Mesenchymal stem cell (in vitro differentiated cells and primary cell): ENCODE measurements at regions not wholly inside any gene's neighbourhood (a gene's known extent, or its start where the extent isn't known, plus 50 kb on each side); places are given as distances from the start of the nearest gene placed in this dataset.

Source experiments
- DNase-seq: peaks from one replicate; pipeline ENCODE4 v3.0.0-alpha.2; 2013
- H2AFZ ChIP-seq: one replicate; pipeline ENCODE4 v1.6.1; 2013; ENCODE audit warnings: low read depth, mild to moderate bottlenecking, control low read depth, inconsistent platforms, low read length, moderate library complexity
- H2AK5ac ChIP-seq: 2 replicates; pipeline ENCODE4 v1.6.1; 2013; ENCODE audit warnings: low read length, moderate library complexity, mild to moderate bottlenecking, inconsistent platforms; ENCODE audit not compliant: severe bottlenecking
- H2BK120ac ChIP-seq: one replicate; pipeline ENCODE4 v1.6.1; 2013; ENCODE audit warnings: low read depth, mild to moderate bottlenecking, inconsistent platforms, low read length, moderate library complexity
- H2BK12ac ChIP-seq, 2 experiments: one replicate each; pipeline ENCODE4 v1.6.1; 2013; ENCODE audit warnings: inconsistent platforms in 2 of 2, low read length in 2 of 2, mild to moderate bottlenecking in 2 of 2, moderate library complexity in 2 of 2, control low read depth in 1 of 2
- H2BK15ac ChIP-seq: one replicate; pipeline ENCODE4 v1.6.1; 2013; ENCODE audit warnings: mild to moderate bottlenecking, low read depth, inconsistent platforms; ENCODE audit not compliant: poor library complexity, severe bottlenecking
- H2BK5ac ChIP-seq: 2 replicates; pipeline ENCODE4 v1.6.1; 2013; ENCODE audit warnings: low read depth, mild to moderate bottlenecking, low read length, control low read depth, inconsistent platforms; ENCODE audit not compliant: poor library complexity, severe bottlenecking
- H3K14ac ChIP-seq, 2 experiments: one replicate each; pipeline ENCODE4 v1.6.1; 2013; ENCODE audit warnings: inconsistent platforms in 2 of 2, low read length in 2 of 2, control low read depth in 1 of 2, mild to moderate bottlenecking in 1 of 2, moderate library complexity in 1 of 2
- H3K18ac ChIP-seq, 2 experiments: one replicate each; pipeline ENCODE4 v1.6.1; 2013; ENCODE audit warnings: inconsistent platforms in 2 of 2, low read length in 2 of 2, control low read depth in 1 of 2, low read depth in 1 of 2, mild to moderate bottlenecking in 1 of 2
- H3K23ac ChIP-seq, 2 experiments: one replicate each; pipeline ENCODE4 v1.6.1; 2013; ENCODE audit warnings: inconsistent platforms in 2 of 2, low read length in 2 of 2, mild to moderate bottlenecking in 2 of 2, moderate library complexity in 2 of 2, control low read depth in 1 of 2
- H3K27ac ChIP-seq: 2 replicates; pipeline ENCODE4 v1.5.1; 2013; ENCODE audit warnings: mild to moderate bottlenecking, moderate library complexity, low read length, control low read depth, inconsistent platforms; ENCODE audit not compliant: poor library complexity, severe bottlenecking
- H3K27me3 ChIP-seq, 2 experiments: 2 replicates each; pipeline versions ENCODE4 v1.6.1 to v1.7.0; 2013; ENCODE audit warnings: low read length in 2 of 2, mild to moderate bottlenecking in 2 of 2, moderate library complexity in 2 of 2, control low read depth in 1 of 2, inconsistent platforms in 1 of 2; ENCODE audit not compliant: control insufficient read depth in 1 of 2, insufficient read depth in 1 of 2
- H3K36me3 ChIP-seq, 2 experiments: 2 replicates each; pipeline versions ENCODE4 v1.6.1 to v1.7.0; 2013; ENCODE audit warnings: low read length in 2 of 2, control low read depth in 1 of 2, inconsistent platforms in 1 of 2, low read depth in 1 of 2, mild to moderate bottlenecking in 1 of 2; ENCODE audit not compliant: insufficient read depth in 2 of 2, control insufficient read depth in 1 of 2
- H3K4ac ChIP-seq, 2 experiments: one replicate each; pipeline ENCODE4 v1.6.1; 2013; ENCODE audit warnings: inconsistent platforms in 2 of 2, low read length in 2 of 2, mild to moderate bottlenecking in 2 of 2, moderate library complexity in 2 of 2, control low read depth in 1 of 2, low read depth in 1 of 2
- H3K4me1 ChIP-seq: 2 replicates; pipeline ENCODE4 v1.6.1; 2013; ENCODE audit warnings: low read depth, low read length, control low read depth; ENCODE audit not compliant: control insufficient read depth, insufficient read depth
- H3K4me2 ChIP-seq: 2 replicates; pipeline ENCODE4 v1.6.1; 2013; ENCODE audit warnings: low read length, mild to moderate bottlenecking, inconsistent platforms; ENCODE audit not compliant: poor library complexity, severe bottlenecking
- H3K4me3 ChIP-seq, 2 experiments: 2 replicates each; pipeline versions ENCODE4 v1.5.1 to v1.7.0; 2013; ENCODE audit warnings: low read length in 2 of 2, mild to moderate bottlenecking in 2 of 2, control low read depth in 1 of 2, low read depth in 1 of 2; ENCODE audit not compliant: insufficient read depth in 1 of 2
- H3K79me1 ChIP-seq: replicated peaks from 2 replicates; pipeline ENCODE4 v1.6.1; 2013; ENCODE audit warnings: mild to moderate bottlenecking, control low read depth, low read length, inconsistent platforms; ENCODE audit not compliant: poor library complexity, severe bottlenecking
- H3K9ac ChIP-seq: 2 replicates; pipeline ENCODE4 v1.7.0; 2013; ENCODE audit warnings: mild to moderate bottlenecking, low read length, moderate library complexity
- H3K9me3 ChIP-seq: 2 replicates; pipeline ENCODE4 v1.7.0; 2013; ENCODE audit warnings: mild to moderate bottlenecking, low read length; ENCODE audit not compliant: control insufficient read depth
- H4K8ac ChIP-seq: one replicate; pipeline ENCODE4 v1.6.1; 2013; ENCODE audit warnings: inconsistent platforms, mild to moderate bottlenecking, low read length, moderate library complexity
- H4K91ac ChIP-seq: one replicate; pipeline ENCODE4 v1.6.1; 2013; ENCODE audit warnings: mild to moderate bottlenecking, low read length, inconsistent platforms
- WGBS: methylation state at CpG from one replicate; pipeline ENCODE4 v1.1.7; 2013; ENCODE audit warnings: mixed read lengths; 5-methylcytosine and 5-hydroxymethylcytosine counted together

DNA sequence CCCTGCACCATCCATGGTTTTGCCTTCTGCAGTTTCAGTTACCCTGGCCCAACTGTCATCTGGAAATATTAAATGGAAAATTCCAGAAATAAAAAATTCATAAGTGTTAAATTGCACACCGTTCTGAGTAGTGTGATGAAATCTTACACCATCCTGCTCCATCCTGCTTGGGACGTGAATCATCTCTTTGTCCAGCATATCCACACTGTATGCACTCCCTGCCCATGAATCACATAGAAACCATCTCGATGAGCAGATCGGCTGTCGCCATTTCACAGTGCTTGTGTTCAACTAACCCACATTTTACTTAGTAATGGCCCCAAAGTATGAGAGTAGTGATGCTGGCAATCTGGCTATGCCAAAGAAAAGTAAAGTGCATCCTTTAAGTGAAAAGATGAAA, 105.9 kb upstream of the ID4 start:
- no peak overlapping the region for H3K4me3 ChIP-seq
- 83% methylated on average over 5 of the region's 5 CpGs for WGBS

DNA sequence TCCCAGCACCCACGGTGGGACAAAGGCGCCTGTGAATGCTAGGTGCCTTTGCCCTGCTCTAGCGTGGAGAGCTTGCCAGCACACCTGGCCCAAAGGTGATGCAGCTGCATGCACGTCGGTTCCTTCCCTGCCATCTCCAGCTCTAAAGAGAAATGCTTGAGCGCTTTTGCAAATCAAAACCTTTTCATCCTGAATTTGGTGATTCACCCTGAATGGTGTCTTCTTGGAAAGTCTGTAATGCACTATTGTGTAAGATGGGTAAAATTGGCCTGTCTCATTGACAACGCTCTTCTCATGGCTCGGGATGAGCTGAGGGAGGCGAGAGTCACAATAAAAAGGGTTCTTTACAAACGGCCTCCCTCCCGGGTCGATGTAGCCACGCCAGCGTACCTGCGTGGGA, 103.1 kb upstream of the ID4 start:
- Histone ChIP-seq H2AK5ac (no peak overlapping the region), H3K4ac (no peak overlapping the region), H2BK120ac (no peak overlapping the region), H3K4me1 (no peaks in the 10 kb centered on the region), H3K18ac (no peak overlapping the region), H2BK15ac (no peak overlapping the region), H3K79me1 (no peaks in the 10 kb centered on the region), H3K9ac (no peak overlapping the region), H3K27ac (no peak overlapping the region), H3K9me3 (no peaks in the 10 kb centered on the region), H3K4me2 (no peak overlapping the region), H3K36me3 (no peaks in the 10 kb centered on the region), H2AFZ (no peak overlapping the region), H3K27me3 (no peaks in the 10 kb centered on the region), H2BK5ac (no peak overlapping the region), H3K4me3 (no peak overlapping the region), H3K23ac (no peak overlapping the region), H2BK12ac (no peak overlapping the region), H4K8ac (no peak overlapping the region), H3K14ac (no peak overlapping the region), H4K91ac (no peak overlapping the region)
- no peak for DNase-seq
- 89% methylated on average over 12 of the region's 15 CpGs for WGBS

More for the DNA sequence above, 105.9 kb upstream of the ID4 start:
- Histone ChIP-seq H3K4me2 (no peak overlapping the region), H3K18ac (no peak overlapping the region), H4K91ac (no peak overlapping the region), H3K36me3 (no peaks in the 10 kb centered on the region), H3K27me3 (no peaks in the 10 kb centered on the region), H2AK5ac (no peak overlapping the region), H3K9me3 (no peaks in the 10 kb centered on the region), H2BK12ac (no peak overlapping the region), H3K9ac (no peak overlapping the region), H2AFZ (no peak overlapping the region), H2BK5ac (no peak overlapping the region), H3K27ac (no peak overlapping the region), H4K8ac (no peak overlapping the region), H3K79me1 (no peaks in the 10 kb centered on the region), H2BK15ac (no peak overlapping the region), H3K23ac (no peak overlapping the region), H3K14ac (no peak overlapping the region), H3K4me1 (no peaks in the 10 kb centered on the region), H3K4ac (no peak overlapping the region), H2BK120ac (no peak overlapping the region)
- DNase-seq, result peak; percentile 40

DNA sequence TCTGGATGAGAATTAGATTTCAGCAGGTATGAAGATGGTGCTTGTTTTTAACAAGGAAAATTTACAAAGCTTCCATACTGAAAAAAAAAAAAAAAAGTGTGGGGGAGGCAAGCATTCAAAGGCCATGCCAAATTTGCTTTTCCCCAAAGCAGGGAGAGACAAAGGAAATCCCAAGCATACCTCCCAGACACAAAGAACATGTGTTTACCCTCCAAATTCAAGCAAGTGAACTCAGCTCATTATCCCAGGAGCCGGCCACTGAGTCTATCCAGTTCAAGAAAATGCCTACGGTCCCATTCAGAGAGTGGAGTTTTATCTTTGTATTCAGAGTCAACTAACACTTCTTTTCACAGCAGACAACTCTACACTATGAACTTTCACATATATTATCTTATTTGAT, 102.7 kb upstream of the ID4 start:
- Histone ChIP-seq H3K4me2 (no peak overlapping the region), H4K91ac (no peak overlapping the region), H2AK5ac (no peak overlapping the region), H3K9me3 (no peaks in the 10 kb centered on the region), H4K8ac (no peak overlapping the region), H2BK120ac (no peak overlapping the region), H3K14ac (no peak overlapping the region), H3K4me3 (no peak overlapping the region), H2AFZ (no peak overlapping the region), H3K9ac (no peak overlapping the region), H3K36me3 (no peaks in the 10 kb centered on the region), H3K27me3 (no peaks in the 10 kb centered on the region), H3K79me1 (no peaks in the 10 kb centered on the region), H3K27ac (no peak overlapping the region), H3K18ac (no peak overlapping the region), H2BK15ac (no peak overlapping the region), H3K4ac (no peak overlapping the region), H3K4me1 (no peaks in the 10 kb centered on the region), H2BK5ac (no peak overlapping the region), H2BK12ac (no peak overlapping the region), H3K23ac (no peak overlapping the region)
- 83% methylated on average over 2 of the region's 2 CpGs for WGBS
- DNase-seq, result no peak

DNA sequence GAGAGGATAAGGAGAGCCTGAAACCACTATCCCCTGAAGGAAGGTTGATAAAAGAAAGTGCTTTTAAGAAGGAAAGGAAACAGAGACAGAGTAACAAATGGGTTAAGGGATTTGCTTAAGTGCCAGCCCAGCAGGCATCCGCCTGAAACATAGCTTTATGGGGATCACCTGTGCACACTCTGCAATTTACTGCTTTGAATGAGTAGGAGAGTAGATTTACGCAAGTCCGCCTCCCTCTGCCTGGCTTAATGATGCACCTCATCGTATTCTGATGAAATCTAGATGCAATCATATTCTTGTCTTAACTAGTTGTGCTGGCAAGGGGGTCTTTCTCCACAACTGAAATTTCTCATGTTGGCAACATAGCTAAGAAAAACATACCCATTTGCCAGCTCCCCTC, 101.1 kb upstream of the ID4 start:
- no peak overlapping the region for H3K18ac ChIP-seq
- no peak overlapping the region for H4K91ac ChIP-seq
- no peaks in the 10 kb centered on the region for H3K4me1 ChIP-seq
- no peak overlapping the region for H3K9ac ChIP-seq
- H3K4ac ChIP-seq, result no peak overlapping the region
- H2AFZ ChIP-seq, result no peak overlapping the region
- H2BK12ac ChIP-seq, result no peak overlapping the region
- H2AK5ac ChIP-seq, result no peak overlapping the region
- no peak overlapping the region for H4K8ac ChIP-seq
- WGBS, result 79% methylated on average over 4 of the region's 4 CpGs
- H2BK15ac ChIP-seq, result no peak overlapping the region
- H3K9me3 ChIP-seq, result no peaks in the 10 kb centered on the region
- H3K27ac ChIP-seq, result no peak overlapping the region
- no peaks in the 10 kb centered on the region for H3K36me3 ChIP-seq
- no peak overlapping the region for H3K14ac ChIP-seq
- H3K23ac ChIP-seq, result no peak overlapping the region
- no peak for DNase-seq
- H2BK120ac ChIP-seq, result no peak overlapping the region
- no peaks in the 10 kb centered on the region for H3K27me3 ChIP-seq
- H3K4me2 ChIP-seq, result no peak overlapping the region
- no peak overlapping the region for H3K4me3 ChIP-seq
- no peaks in the 10 kb centered on the region for H3K79me1 ChIP-seq
- H2BK5ac ChIP-seq, result no peak overlapping the region
